ENCODE measurements at regions not wholly inside any gene's neighbourhood (a gene's known extent, or its start where the extent isn't known, plus 50 kb on each side); places are given as distances from the start of the nearest gene placed in this dataset.

GRCh38 chr13:88115976-88116375 lies 444.8 kb downstream of the SLITRK5 start:
- TF ChIP-seq YY1 (IDR thresholded peaks at IDR 0.05; ENCODE audit: insufficient read depth, insufficient read length), result no peak
- no peak for TF ChIP-seq SUZ12 (IDR thresholded peaks at IDR 0.05; ENCODE audit: extremely low read depth, insufficient read depth, insufficient read length)
